HL-60 (cell line): ENCODE measurements at regions not wholly inside any gene's neighbourhood (a gene's known extent, or its start where the extent isn't known, plus 50 kb on each side); places are given as distances from the start of the nearest gene placed in this dataset.

ENCODE experiments used
- DNase-seq, 2 experiments: peaks; one replicate each; pipeline ENCODE4 v3.0.0-alpha.2; 2010 to 2020; ENCODE audit warnings: low read depth in 1 of 2, low spot score in 1 of 2
- H3K27ac ChIP-seq: fragments of 250-450 bp; sonication (Bioruptor Pico); replicated peaks from 2 replicates; pipeline ENCODE4 v1.5.1; 2020; ENCODE audit warnings: mild to moderate bottlenecking, moderate library complexity
- H3K27me3 ChIP-seq: fragments of 250-450 bp; sonication (Bioruptor Pico); 2 replicates; pipeline ENCODE4 v1.5.1; 2021; ENCODE audit warnings: mild to moderate bottlenecking, moderate library complexity; ENCODE audit not compliant: insufficient read depth, poor library complexity, severe bottlenecking
- H3K4me3 ChIP-seq: replicated peaks from 2 replicates; pipeline ENCODE4 v1.5.1; 2011; ENCODE audit warnings: mild to moderate bottlenecking, control low read depth, low read length; ENCODE audit not compliant: insufficient read depth
- GABPA ChIP-seq: IDR thresholded peaks from 2 replicates; pipeline ENCODE4 v1.6.1; 2012; ENCODE audit warnings: low read depth
- POLR2AphosphoS5 ChIP-seq: IDR thresholded peaks from 2 replicates; pipeline ENCODE4 v1.6.1; 2012; ENCODE audit warnings: low read depth
- REST ChIP-seq: IDR thresholded peaks from 2 replicates; pipeline ENCODE4 v1.6.1; 2012; ENCODE audit warnings: low read depth; ENCODE audit not compliant: insufficient replicate concordance
- SPI1 ChIP-seq: IDR thresholded peaks from 2 replicates; pipeline ENCODE4 v1.6.1; 2012; ENCODE audit warnings: low read depth, mild to moderate bottlenecking, borderline replicate concordance
- TF ChIP-seq, protein P1 (sequence below): IDR thresholded peaks from one replicate; pipeline ENCODE4 v1.5.1; 2011; ENCODE audit warnings: low read length, control low read depth, inconsistent platforms; ENCODE audit not compliant: insufficient read depth

DNA sequence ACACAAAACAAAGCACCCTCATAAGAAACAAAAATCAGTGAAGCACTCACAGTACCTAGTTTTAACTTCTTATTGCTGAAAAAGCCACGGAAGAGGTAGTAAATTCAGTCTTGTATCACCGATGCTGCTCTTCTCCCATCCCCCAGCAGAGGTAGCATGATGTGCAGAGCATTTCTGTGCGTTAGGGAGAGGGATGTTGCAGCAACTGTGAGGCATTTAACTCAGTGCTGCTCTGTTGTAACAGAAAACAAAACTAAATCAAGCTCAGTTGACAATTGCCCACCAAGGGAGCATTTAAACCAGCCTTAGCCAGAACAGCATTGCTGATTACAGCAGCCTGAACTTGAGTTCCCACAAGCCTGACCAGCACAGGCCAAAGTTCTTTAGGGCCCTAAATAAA lies 1279.7 kb upstream of the ADGRL3 start:
- no peak for DNase-seq

DNA sequence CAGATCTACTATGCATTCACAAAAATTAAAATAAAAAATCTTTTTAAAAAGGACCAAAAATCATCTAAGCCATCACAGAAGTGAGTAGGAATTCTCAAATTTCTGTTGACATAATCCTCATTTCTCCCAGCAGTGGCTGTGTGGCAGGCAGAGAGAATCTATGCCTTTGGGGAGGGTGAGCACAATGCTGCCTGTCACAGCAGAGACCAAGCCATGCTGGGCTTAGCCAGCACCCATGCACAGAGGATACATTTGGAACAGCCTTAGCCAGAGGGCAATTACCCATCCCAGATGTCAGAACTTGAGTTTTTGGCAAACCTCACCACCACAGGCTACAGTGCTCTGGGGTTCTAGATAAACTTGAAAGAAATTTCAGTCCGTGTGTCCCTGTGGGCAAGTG lies 1274.8 kb upstream of the ADGRL3 start:
- TF ChIP-seq POLR2AphosphoS5 (no peak), REST (no peak), GABPA (no peak), SPI1 (no peak)
- TF ChIP-seq, protein P1, sequence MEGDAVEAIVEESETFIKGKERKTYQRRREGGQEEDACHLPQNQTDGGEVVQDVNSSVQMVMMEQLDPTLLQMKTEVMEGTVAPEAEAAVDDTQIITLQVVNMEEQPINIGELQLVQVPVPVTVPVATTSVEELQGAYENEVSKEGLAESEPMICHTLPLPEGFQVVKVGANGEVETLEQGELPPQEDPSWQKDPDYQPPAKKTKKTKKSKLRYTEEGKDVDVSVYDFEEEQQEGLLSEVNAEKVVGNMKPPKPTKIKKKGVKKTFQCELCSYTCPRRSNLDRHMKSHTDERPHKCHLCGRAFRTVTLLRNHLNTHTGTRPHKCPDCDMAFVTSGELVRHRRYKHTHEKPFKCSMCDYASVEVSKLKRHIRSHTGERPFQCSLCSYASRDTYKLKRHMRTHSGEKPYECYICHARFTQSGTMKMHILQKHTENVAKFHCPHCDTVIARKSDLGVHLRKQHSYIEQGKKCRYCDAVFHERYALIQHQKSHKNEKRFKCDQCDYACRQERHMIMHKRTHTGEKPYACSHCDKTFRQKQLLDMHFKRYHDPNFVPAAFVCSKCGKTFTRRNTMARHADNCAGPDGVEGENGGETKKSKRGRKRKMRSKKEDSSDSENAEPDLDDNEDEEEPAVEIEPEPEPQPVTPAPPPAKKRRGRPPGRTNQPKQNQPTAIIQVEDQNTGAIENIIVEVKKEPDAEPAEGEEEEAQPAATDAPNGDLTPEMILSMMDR, result no peak
- DNase-seq, result no peak
- H3K4me3 ChIP-seq, result no peak overlapping the region
- H3K27ac ChIP-seq, result no peak overlapping the region
- no peaks in the 10 kb centered on the region for H3K27me3 ChIP-seq

More for the DNA sequence above, 1279.7 kb upstream of the ADGRL3 start:
- Histone ChIP-seq H3K4me3 (no peak overlapping the region), H3K27ac (no peak overlapping the region), H3K27me3 (no peaks in the 10 kb centered on the region)
- no peak for TF ChIP-seq REST
- no peak for TF ChIP-seq GABPA
- no peak for TF ChIP-seq SPI1
- no peak for TF ChIP-seq POLR2AphosphoS5
- TF ChIP-seq, protein P1, result no peak

DNA sequence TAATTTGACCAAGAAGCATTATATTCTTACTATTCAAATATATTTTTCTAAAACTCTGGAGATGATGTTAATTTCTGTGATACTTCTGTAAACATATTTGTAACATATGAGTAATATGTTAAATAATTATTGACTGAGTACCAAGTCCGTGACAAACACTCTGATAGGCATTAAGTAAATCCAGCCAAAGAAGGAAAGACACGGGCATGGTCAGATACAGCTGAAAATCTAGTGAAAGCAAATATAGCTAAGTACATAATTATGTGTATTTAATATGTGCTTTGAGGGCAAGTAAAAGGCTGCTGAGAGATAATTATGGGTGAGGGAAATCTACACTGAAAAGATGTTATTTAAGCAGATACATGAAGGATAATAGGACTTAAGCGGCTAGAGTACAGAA lies 1263.6 kb upstream of the ADGRL3 start:
- DNase-seq, result no peak
- TF ChIP-seq, protein P1, result no peak
- TF ChIP-seq SPI1 (no peak), GABPA (no peak)
- no peaks in the 10 kb centered on the region for H3K27me3 ChIP-seq
- no peak overlapping the region for H3K4me3 ChIP-seq
- H3K27ac ChIP-seq, result no peak overlapping the region

GRCh38 chr4:59938166-59938565 lies 1262.0 kb upstream of the ADGRL3 start:
- TF ChIP-seq GABPA, result no peak
- no peak for TF ChIP-seq REST
- TF ChIP-seq POLR2AphosphoS5, result no peak
- TF ChIP-seq, protein P1, result no peak
- no peak for TF ChIP-seq SPI1
- DNase-seq, result no peak
- no peaks in the 10 kb centered on the region for H3K27me3 ChIP-seq

More at GRCh38 chr4:59938166-59938565, 1262.0 kb upstream of the ADGRL3 start:
- Histone ChIP-seq H3K27ac (no peak overlapping the region), H3K4me3 (no peak overlapping the region)
